Effector memory CD8-positive, alpha-beta T cell (primary cell): ENCODE measurements at regions not wholly inside any gene's neighbourhood (a gene's known extent, or its start where the extent isn't known, plus 50 kb on each side); places are given as distances from the start of the nearest gene placed in this dataset.
"Not testable (repeated sequence)": the region's sequence is repeated elsewhere in the genome, so short reads cannot be mapped to it uniquely, and the experiment has no call there.

ENCODE experiments used
- ATAC-seq: fragments of 150-1000 bp; cut with Tn5 transposase; replicated peaks from 2 replicates; pipeline ENCODE4 v1.10.0; 2021; ENCODE audit warnings: mild to moderate bottlenecking, moderate library complexity
- DNase-seq, 3 experiments: peaks; one replicate each; pipeline ENCODE4 v3.0.0; 2021
- H3K27ac Mint-ChIP-seq, 2 donors: one replicate each; pipeline ENCODE4 v1.8.0; 2022; ENCODE audit warnings: mild to moderate bottlenecking in 2 of 2, mixed read lengths in 2 of 2, moderate library complexity in 2 of 2
- H3K27me3 Mint-ChIP-seq, 2 donors: one replicate each; pipeline ENCODE4 v1.8.0; 2022; ENCODE audit warnings: mixed read lengths in 2 of 2
- H3K36me3 Mint-ChIP-seq: one replicate; pipeline ENCODE4 v1.8.0; 2022; ENCODE audit warnings: mild to moderate bottlenecking, moderate library complexity, mixed read lengths; ENCODE audit not compliant: insufficient read depth
- H3K4me1 Mint-ChIP-seq, 2 donors: one replicate each; pipeline ENCODE4 v1.8.0; 2022; ENCODE audit warnings: low read depth in 2 of 2, mixed read lengths in 2 of 2
- H3K4me3 Mint-ChIP-seq, 2 donors: one replicate each; pipeline ENCODE4 v1.8.0; 2022; ENCODE audit warnings: mild to moderate bottlenecking in 2 of 2, mixed read lengths in 2 of 2, moderate library complexity in 2 of 2
- H3K9me3 Mint-ChIP-seq, 2 donors: one replicate each; pipeline ENCODE4 v1.8.0; 2022; ENCODE audit warnings: mixed read lengths in 2 of 2

- ATAC-seq (no peak), DNase-seq (no peak)
- H3K27ac Mint-ChIP-seq, result no peak overlapping the region
- H3K9me3 Mint-ChIP-seq, result no peaks in the 10 kb centered on the region
- no peaks in the 10 kb centered on the region for H3K4me1 Mint-ChIP-seq
- no peaks in the 10 kb centered on the region for H3K36me3 Mint-ChIP-seq
- no peak overlapping the region for H3K4me3 Mint-ChIP-seq
- H3K27me3 Mint-ChIP-seq, result peaks cover 0 to 48% of the 10 kb centered on the region in 2 donors
These were observed 167.8 kb upstream of the KBTBD8 start for GRCh38 chr3:66830301-66830700.

DNA sequence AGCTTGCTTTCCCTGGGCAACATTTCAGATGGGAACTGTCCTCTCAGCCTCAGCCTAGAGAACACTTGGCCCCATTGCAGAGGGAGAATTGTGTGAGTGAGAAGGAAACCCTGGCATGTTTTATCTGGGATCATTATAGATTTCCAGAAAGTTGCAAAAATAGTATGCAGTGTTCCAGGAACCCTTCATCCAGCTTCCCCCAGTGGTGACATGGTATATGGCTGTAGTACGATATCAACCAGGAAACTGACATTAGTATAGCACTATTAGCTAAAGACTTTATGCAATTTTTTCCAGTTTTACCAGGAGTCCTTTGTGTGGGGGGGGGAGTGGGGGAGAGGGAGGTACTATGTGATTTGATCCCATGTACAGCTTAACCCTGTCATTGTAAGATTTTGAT is 166.2 kb upstream of the KBTBD8 start:
- no peak for ATAC-seq
- no peak for DNase-seq
- H3K9me3 Mint-ChIP-seq, result no peaks in the 10 kb centered on the region
- H3K4me3 Mint-ChIP-seq, result no peak overlapping the region
- H3K27ac Mint-ChIP-seq, result no peak overlapping the region
- H3K36me3 Mint-ChIP-seq, result no peaks in the 10 kb centered on the region
- H3K4me1 Mint-ChIP-seq, result no peaks in the 10 kb centered on the region
- H3K27me3 Mint-ChIP-seq, result peaks cover 0 to 44% of the 10 kb centered on the region in 2 donors

- ATAC-seq (no peak), DNase-seq (no peak)
- Mint-ChIP-seq H3K36me3 (no peaks in the 10 kb centered on the region), H3K27ac (no peak overlapping the region), H3K27me3 (peaks cover 0 to 25% of the 10 kb centered on the region in 2 donors), H3K4me3 (no peak overlapping the region), H3K4me1 (no peaks in the 10 kb centered on the region), H3K9me3 (no peaks in the 10 kb centered on the region)
These were observed 161.5 kb upstream of the KBTBD8 start for GRCh38 chr3:66836363-66837152.

DNA sequence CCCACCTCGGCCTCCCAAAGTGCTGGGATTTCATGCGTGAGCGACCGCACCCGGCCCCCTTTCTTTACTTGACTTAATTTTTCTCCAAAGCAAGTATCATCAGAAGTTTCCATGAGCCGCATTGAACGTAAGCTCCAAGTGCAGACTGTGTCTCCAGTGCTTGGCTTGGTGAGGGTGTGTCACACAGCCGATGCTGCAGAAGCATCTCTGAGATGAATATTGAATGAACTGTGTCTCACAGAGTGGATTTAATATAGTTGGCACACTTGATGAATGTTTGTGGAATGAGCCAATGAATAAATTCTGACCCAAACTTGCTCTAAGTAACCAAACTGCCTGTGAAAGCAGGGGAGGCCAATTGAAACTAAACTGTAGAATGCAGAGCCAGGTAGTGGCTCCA is 159.4 kb upstream of the KBTBD8 start:
- no peak for ATAC-seq
- no peaks in the 10 kb centered on the region for H3K4me1 Mint-ChIP-seq
- H3K36me3 Mint-ChIP-seq, result no peaks in the 10 kb centered on the region
- peak overlapping the region in 1 of 2 donors; percentile 64 for H3K27ac Mint-ChIP-seq
- no peaks in the 10 kb centered on the region for H3K9me3 Mint-ChIP-seq
- no peak for DNase-seq
- H3K27me3 Mint-ChIP-seq, result peaks cover 2 to 8% of the 10 kb centered on the region in 2 donors
- no peak overlapping the region for H3K4me3 Mint-ChIP-seq

DNA sequence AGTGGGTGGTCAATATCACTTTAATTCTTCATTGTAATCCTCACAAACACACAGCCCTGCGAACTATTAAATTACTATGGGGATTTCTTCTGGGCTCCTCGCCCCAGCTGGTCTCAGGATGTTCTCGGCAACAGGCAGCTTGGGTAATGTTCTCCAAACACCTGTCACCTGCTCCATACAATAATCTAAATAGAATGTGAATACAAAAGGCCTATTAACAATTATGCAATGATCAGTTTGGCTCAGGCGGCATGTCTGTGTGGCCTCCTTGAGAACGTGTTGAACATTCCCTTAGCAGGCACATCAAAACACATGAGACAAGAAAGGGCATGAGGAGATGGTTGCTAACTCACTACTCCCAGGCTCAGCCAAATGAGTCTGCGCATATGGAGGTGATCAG is 158.6 kb upstream of the KBTBD8 start:
- Mint-ChIP-seq H3K4me3 (no peak overlapping the region), H3K27me3 (peaks cover 4 to 8% of the 10 kb centered on the region in 2 donors), H3K9me3 (no peaks in the 10 kb centered on the region), H3K4me1 (no peaks in the 10 kb centered on the region), H3K27ac (no peak overlapping the region), H3K36me3 (no peaks in the 10 kb centered on the region)
- DNase-seq (no peak), ATAC-seq (no peak)

- not testable (repeated sequence) for DNase-seq, H3K4me3 Mint-ChIP-seq, ATAC-seq, H3K4me1 Mint-ChIP-seq, H3K9me3 Mint-ChIP-seq, H3K36me3 Mint-ChIP-seq, H3K27ac Mint-ChIP-seq
- H3K27me3 Mint-ChIP-seq, result peaks cover 15 to 17% of the 10 kb centered on the region in 2 donors
These were observed 155.2 kb upstream of the KBTBD8 start for GRCh38 chr3:66842761-66843464.

DNA sequence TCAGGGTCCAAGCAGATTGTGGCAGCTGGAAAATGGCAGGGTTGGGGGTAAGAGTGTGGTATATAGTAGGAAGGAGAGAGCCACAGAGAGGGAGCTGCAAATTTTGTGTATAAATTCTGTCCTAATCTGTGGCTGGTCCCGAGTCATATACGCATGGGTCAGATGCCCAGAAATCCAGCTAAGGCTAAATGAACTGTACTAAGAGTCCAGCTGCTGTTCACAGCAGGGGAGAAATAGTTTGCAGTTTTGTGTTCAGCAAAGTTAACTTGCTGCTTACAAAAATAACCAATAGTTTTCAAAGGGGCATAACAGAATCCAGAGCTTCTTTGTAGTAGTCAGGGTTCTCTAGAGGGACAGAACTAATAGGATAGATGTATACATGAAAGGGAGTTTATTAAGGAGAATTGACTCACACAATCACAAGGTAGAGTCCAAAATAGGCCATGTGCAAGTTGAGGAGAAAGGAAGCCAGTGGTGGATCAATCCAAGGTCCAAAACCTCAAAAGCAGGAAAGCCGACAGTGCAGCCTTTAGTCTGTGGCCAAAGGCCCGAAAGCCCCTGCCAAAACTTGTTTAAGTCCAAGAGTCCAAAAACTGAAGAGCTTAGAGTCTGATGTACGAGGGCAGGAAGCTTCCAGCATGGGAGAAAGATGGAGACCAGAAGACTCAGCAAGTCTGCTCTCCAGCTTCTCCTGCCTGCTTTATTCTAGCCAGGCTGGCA is 146.1 kb upstream of the KBTBD8 start:
- Mint-ChIP-seq H3K4me1 (peaks cover under 1 to 13% of the 10 kb centered on the region in 2 donors), H3K9me3 (no peaks in the 10 kb centered on the region)

GRCh38 chr3:66854601-66855151 is 143.4 kb upstream of the KBTBD8 start:
- no peak for DNase-seq
- Mint-ChIP-seq H3K4me1 (peaks cover 2 to 13% of the 10 kb centered on the region in 2 donors), H3K4me3 (no peak overlapping the region), H3K36me3 (no peaks in the 10 kb centered on the region), H3K27me3 (peaks cover 0 to 20% of the 10 kb centered on the region in 2 donors), H3K27ac (no peak overlapping the region), H3K9me3 (no peaks in the 10 kb centered on the region)
- no peak for ATAC-seq

More for the DNA sequence above, 146.1 kb upstream of the KBTBD8 start:
- Mint-ChIP-seq H3K36me3 (no peaks in the 10 kb centered on the region), H3K27ac (no peak overlapping the region), H3K27me3 (peaks cover 0 to 20% of the 10 kb centered on the region in 2 donors), H3K4me3 (no peak overlapping the region)
- DNase-seq, result no peak
- no peak for ATAC-seq

- no peaks in the 10 kb centered on the region for H3K9me3 Mint-ChIP-seq
- H3K4me1 Mint-ChIP-seq, result peaks cover 2 to 13% of the 10 kb centered on the region in 2 donors
- DNase-seq (peak in 1 of 3 experiments; percentile 10), ATAC-seq (peak; percentile 46)
- H3K27me3 Mint-ChIP-seq, result peaks cover 0 to 20% of the 10 kb centered on the region in 2 donors
- H3K4me3 Mint-ChIP-seq, result no peak overlapping the region
- H3K27ac Mint-ChIP-seq, result peak overlapping the region in 1 of 2 donors; percentile 45
- H3K36me3 Mint-ChIP-seq, result no peaks in the 10 kb centered on the region
These were observed 141.6 kb upstream of the KBTBD8 start for GRCh38 chr3:66856533-66856932.

DNA sequence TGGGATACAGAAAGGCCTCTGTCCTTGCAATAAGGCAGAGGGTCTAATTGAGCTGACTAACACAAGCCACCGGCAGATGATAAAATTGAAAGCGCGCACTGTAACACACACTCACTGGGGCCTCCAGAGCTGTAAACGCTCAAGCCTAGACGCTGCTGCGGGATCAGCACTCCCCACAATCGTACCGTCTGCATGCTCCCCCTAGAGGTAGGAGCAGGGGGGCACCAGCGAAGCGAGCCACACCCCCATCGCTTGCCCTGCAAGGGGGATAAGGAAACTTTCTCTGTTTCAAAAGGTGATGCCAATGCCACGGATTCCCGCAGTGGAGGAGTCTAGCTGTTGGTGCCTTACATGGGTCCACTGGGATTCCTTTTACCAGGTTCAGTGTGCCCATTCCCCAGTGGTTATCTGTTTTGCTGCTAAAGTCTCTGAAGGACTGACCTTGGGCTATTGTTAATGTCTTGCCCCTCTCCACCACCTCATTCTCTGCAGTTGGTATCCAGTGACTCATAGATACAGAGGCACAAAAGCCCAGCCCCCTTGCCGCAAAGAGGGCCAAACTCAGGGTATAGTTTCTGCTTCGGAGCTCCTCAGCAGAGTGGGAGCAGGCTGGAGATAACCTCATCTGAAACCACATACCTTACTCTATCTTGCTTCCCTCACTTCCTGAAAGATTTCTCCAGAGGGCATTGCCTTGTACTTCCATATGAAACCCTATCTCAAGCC is 139.3 kb upstream of the KBTBD8 start:
- DNase-seq, result no peak
- no peak for ATAC-seq
- Mint-ChIP-seq H3K4me1 (peaks cover 2 to 13% of the 10 kb centered on the region in 2 donors), H3K9me3 (no peaks in the 10 kb centered on the region), H3K27me3 (peaks cover 0 to 10% of the 10 kb centered on the region in 2 donors), H3K36me3 (no peaks in the 10 kb centered on the region), H3K27ac (no peak overlapping the region), H3K4me3 (no peak overlapping the region)

DNA sequence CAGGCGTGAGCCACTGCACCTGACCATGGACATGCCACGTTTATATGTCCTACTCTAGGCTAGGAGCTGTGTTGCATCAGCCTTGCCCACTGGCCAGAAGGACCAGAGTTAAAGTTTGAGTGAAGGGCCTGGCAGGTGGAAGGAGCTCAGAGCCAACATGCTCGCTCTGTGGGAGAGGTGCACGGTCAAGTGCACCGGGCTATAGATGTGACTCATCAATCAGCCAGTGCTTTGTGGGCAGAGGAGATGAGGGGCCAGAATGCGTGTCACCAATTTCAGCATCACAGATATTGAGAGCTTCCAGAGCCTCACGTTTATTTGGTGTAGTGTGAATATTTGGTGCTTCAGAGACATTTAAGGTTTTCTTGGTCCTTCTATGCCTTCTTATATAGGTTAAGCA is 137.3 kb upstream of the KBTBD8 start:
- H3K27ac Mint-ChIP-seq, result no peak overlapping the region
- DNase-seq, result no peak
- no peaks in the 10 kb centered on the region for H3K36me3 Mint-ChIP-seq
- H3K4me3 Mint-ChIP-seq, result no peak overlapping the region
- peaks cover 0 to 1% of the 10 kb centered on the region in 2 donors for H3K27me3 Mint-ChIP-seq
- H3K4me1 Mint-ChIP-seq, result peaks cover 2 to 11% of the 10 kb centered on the region in 2 donors
- no peak for ATAC-seq
- H3K9me3 Mint-ChIP-seq, result no peaks in the 10 kb centered on the region

DNA sequence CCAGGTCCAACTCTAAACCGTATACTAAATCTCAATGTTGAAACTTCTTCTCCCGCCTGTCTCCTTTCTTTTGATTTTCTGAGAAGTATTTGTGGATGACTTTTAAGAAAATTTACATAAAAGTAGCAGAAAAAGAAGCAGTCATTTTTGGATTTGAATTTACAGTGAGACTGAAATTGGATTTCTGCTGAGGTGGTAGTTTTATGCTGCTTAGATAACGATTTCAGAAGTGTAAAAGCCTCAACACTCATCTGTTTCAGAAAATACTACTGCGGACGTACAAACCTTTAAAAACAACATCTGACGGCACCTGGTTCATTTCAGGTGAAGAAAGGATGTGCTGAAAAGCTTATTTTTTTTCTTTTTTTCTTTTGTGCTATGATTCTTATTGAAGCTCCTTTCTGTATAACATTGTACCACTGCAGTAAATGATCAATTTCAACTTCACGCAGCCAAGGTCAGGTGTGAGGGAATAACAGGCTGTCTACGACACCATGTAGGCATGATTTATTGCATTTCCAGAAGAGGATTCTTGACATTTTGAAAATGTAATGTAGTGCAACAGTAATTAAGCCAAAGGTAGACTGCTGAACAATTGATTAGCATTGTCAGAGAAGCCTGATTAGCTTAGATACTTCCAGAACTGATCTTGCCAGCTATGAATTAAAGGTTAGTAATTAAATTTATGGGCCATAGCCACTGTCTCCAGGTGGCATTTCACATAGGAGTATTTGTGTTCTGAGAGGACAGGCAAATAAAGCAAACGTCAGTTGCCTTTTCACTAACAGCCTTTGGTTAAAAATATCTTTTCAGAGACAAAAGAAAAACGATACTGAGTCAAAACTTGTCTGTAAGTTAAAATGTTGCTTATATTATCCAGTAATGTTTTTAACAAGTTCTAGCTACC is 134.6 kb upstream of the KBTBD8 start:
- Mint-ChIP-seq H3K36me3 (no peaks in the 10 kb centered on the region), H3K27me3 (no peaks in the 10 kb centered on the region), H3K9me3 (no peaks in the 10 kb centered on the region), H3K4me3 (no peak overlapping the region), H3K27ac (no peak overlapping the region), H3K4me1 (no peaks in the 10 kb centered on the region)
- no peak for DNase-seq
- no peak for ATAC-seq
